IMR-90 (cell line): ENCODE measurements at regions not wholly inside any gene's neighbourhood (a gene's known extent, or its start where the extent isn't known, plus 50 kb on each side); places are given as distances from the start of the nearest gene placed in this dataset.

ENCODE experiments used
- ATAC-seq: fragments of 200-7000 bp; cut with Tn5 transposase; 2 replicates; pipeline ENCODE4 v1.9.1; 2020; ENCODE audit warnings: low read depth, mild to moderate bottlenecking, moderate library complexity
- BruUV-seq: library from RNA; stranded (reverse); fragments of 400-500 nt; replicated peaks from 2 replicates; lab custom pipeline; 2021; lab: Mats Ljungman, UMichigan
- CTCF ChIA-PET: fragments of 300-600 bp; formaldehyde crosslinking; extraction: SDS; loops from one replicate; lab custom pipeline; 2021; ENCODE audit warnings: antibody characterized with exemption; lab: Yijun Ruan, JAX
- POLR2A ChIA-PET: fragments of 300-600 bp; sonication (Branson Sonifier 250); formaldehyde crosslinking; loops from one replicate; lab custom pipeline; 2022; ENCODE audit warnings: antibody characterized with exemption; ENCODE audit not compliant: unreplicated experiment; lab: Charles Lee
- DNase-seq: peaks from one replicate; pipeline ENCODE4 v3.0.0; 2013
- H2AFZ ChIP-seq: replicated peaks from 2 replicates; pipeline ENCODE3; 2013; ENCODE audit warnings: low read length, mild to moderate bottlenecking; ENCODE audit not compliant: poor library complexity
- H2AK5ac ChIP-seq: 2 replicates; pipeline ENCODE4 v1.6.1; 2013; ENCODE audit warnings: low read depth, low read length, inconsistent platforms
- H2AK9ac ChIP-seq: replicated peaks from 2 replicates; pipeline ENCODE3; 2013; ENCODE audit warnings: mild to moderate bottlenecking, low read depth, low read length, moderate library complexity; ENCODE audit not compliant: poor library complexity
- H2BK120ac ChIP-seq: 2 replicates; pipeline ENCODE4 v1.6.1; 2013; ENCODE audit warnings: low read depth, low read length, inconsistent platforms
- H2BK15ac ChIP-seq: 3 replicates; pipeline ENCODE4 v1.6.1; 2013; ENCODE audit warnings: low read depth, low read length, inconsistent platforms
- H2BK20ac ChIP-seq: 2 replicates; pipeline ENCODE4 v1.6.1; 2013; ENCODE audit warnings: low read depth, mild to moderate bottlenecking, inconsistent platforms, low read length, moderate library complexity
- H2BK5ac ChIP-seq: 2 replicates; pipeline ENCODE4 v1.6.1; 2013; ENCODE audit warnings: mild to moderate bottlenecking, low read depth, low read length, inconsistent platforms; ENCODE audit not compliant: poor library complexity, severe bottlenecking
- H3K14ac ChIP-seq: replicated peaks from 2 replicates; pipeline ENCODE4 v1.6.1; 2013; ENCODE audit warnings: low read depth, low read length, inconsistent platforms
- H3K18ac ChIP-seq: 2 replicates; pipeline ENCODE4 v1.6.1; 2013; ENCODE audit warnings: low read depth, low read length, control low read depth
- H3K23ac ChIP-seq: 2 replicates; pipeline ENCODE4 v1.6.1; 2013; ENCODE audit warnings: low read depth, low read length, inconsistent platforms
- H3K27ac ChIP-seq: 2 replicates; pipeline ENCODE4 v1.5.1; 2013; ENCODE audit warnings: mild to moderate bottlenecking, control low read depth, low read length; ENCODE audit not compliant: insufficient read depth
- H3K27me3 ChIP-seq: 2 replicates; pipeline ENCODE4 v1.6.1; 2013; ENCODE audit warnings: low read length; ENCODE audit not compliant: control insufficient read depth, insufficient read depth
- H3K36me3 ChIP-seq: 2 replicates; pipeline ENCODE4 v1.6.1; 2013; ENCODE audit warnings: low read length, mixed read lengths; ENCODE audit not compliant: control insufficient read depth, insufficient read depth
- H3K4ac ChIP-seq: 2 replicates; pipeline ENCODE4 v1.6.1; 2013; ENCODE audit warnings: low read depth, low read length, inconsistent platforms
- H3K4me1 ChIP-seq: 2 replicates; pipeline ENCODE4 v1.6.1; 2013; ENCODE audit warnings: low read length, mixed read lengths; ENCODE audit not compliant: control insufficient read depth, insufficient read depth
- H3K4me2 ChIP-seq: 2 replicates; pipeline ENCODE4 v1.6.1; 2013; ENCODE audit warnings: low read depth, mild to moderate bottlenecking, control low read depth, low read length, moderate library complexity
- H3K4me3 ChIP-seq: 2 replicates; pipeline ENCODE4 v1.5.1; 2013; ENCODE audit warnings: low read depth, mild to moderate bottlenecking, control low read depth, low read length, moderate library complexity; ENCODE audit not compliant: insufficient read depth
- H3K56ac ChIP-seq: 2 replicates; pipeline ENCODE4 v1.6.1; 2013; ENCODE audit warnings: low read length, inconsistent platforms; ENCODE audit not compliant: insufficient read depth; ENCODE audit errors: extremely low read depth
- H3K79me1 ChIP-seq, 2 experiments: 2 replicates each; pipeline ENCODE4 v1.6.1; 2013; ENCODE audit warnings: low read length in 2 of 2, inconsistent platforms in 1 of 2, low read depth in 1 of 2
- H3K9ac ChIP-seq: 2 replicates; pipeline ENCODE4 v1.6.1; 2013; ENCODE audit warnings: low read depth, low read length, control low read depth
- H3K9me1 ChIP-seq: 2 replicates; pipeline ENCODE4 v1.6.1; 2013; ENCODE audit warnings: low read length, inconsistent platforms; ENCODE audit not compliant: insufficient read depth
- H3K9me3 ChIP-seq: 2 replicates; pipeline ENCODE4 v1.6.1; 2013; ENCODE audit warnings: low read length; ENCODE audit not compliant: control insufficient read depth, insufficient read depth
- H4K20me1 ChIP-seq: 2 replicates; pipeline ENCODE4 v1.6.1; 2013; ENCODE audit warnings: low read length, inconsistent platforms; ENCODE audit not compliant: insufficient read depth
- H4K5ac ChIP-seq: 2 replicates; pipeline ENCODE4 v1.6.1; 2013; ENCODE audit warnings: mild to moderate bottlenecking, low read depth, low read length, control low read depth
- H4K8ac ChIP-seq, 2 experiments: 2 replicates each; pipeline ENCODE4 v1.6.1; 2013; ENCODE audit warnings: low read depth in 2 of 2, low read length in 2 of 2, control low read depth in 1 of 2, inconsistent platforms in 1 of 2
- H4K91ac ChIP-seq: 2 replicates; pipeline ENCODE4 v1.6.1; 2013; ENCODE audit warnings: low read depth, low read length, inconsistent platforms; ENCODE audit not compliant: insufficient read depth
- BHLHE40 ChIP-seq: fragments of 150-350 bp; IDR thresholded peaks from 2 replicates; pipeline ENCODE4 v1.6.1; 2016; ENCODE audit warnings: mild to moderate bottlenecking, low read depth, low read length
- CHD1 ChIP-seq: IDR thresholded peaks from 2 replicates; pipeline ENCODE4 v1.6.1; 2012; ENCODE audit warnings: low read depth, low read length, improper control_type of control experiment
- CTCF ChIP-seq: conservative IDR thresholded peaks from 2 replicates; pipeline ENCODE4 v1.5.1; 2012; ENCODE audit warnings: mild to moderate bottlenecking, low read depth, low read length, improper control_type of control experiment
- FOS ChIP-seq: fragments of 150-350 bp; IDR thresholded peaks from 2 replicates; pipeline ENCODE4 v1.6.1; 2016; ENCODE audit warnings: low read depth, low read length
- MAFK ChIP-seq: IDR thresholded peaks from 2 replicates; pipeline ENCODE4 v1.6.1; 2012; ENCODE audit warnings: low read depth, low read length, improper control_type of control experiment
- MAZ ChIP-seq: IDR thresholded peaks from 2 replicates; pipeline ENCODE4 v1.6.1; 2012; ENCODE audit warnings: low read depth, mild to moderate bottlenecking, low read length, improper control_type of control experiment, moderate library complexity, borderline replicate concordance
- MXI1 ChIP-seq: IDR thresholded peaks from 2 replicates; pipeline ENCODE4 v1.6.1; 2012; ENCODE audit warnings: low read depth, mild to moderate bottlenecking, low read length, moderate library complexity, borderline replicate concordance
- NFE2L2 ChIP-seq: fragments of 150-350 bp; IDR thresholded peaks from 2 replicates; pipeline ENCODE4 v1.6.1; 2016; ENCODE audit warnings: low read depth, mild to moderate bottlenecking, low read length
- RCOR1 ChIP-seq: IDR thresholded peaks from 2 replicates; pipeline ENCODE4 v1.6.1; 2012; ENCODE audit warnings: mild to moderate bottlenecking, low read length, improper control_type of control experiment; ENCODE audit not compliant: insufficient replicate concordance
- WGBS, 2 experiments: methylation state at CpG; one replicate each; pipeline versions ENCODE4 v1.1.5 to v1.1.7; 2013; ENCODE audit warnings: missing lambda C conversion rate in 2 of 2; ENCODE audit not compliant: insufficient read length in 1 of 2; ENCODE audit errors: extremely low coverage in 2 of 2; 5-methylcytosine and 5-hydroxymethylcytosine counted together
- dilution Hi-C: fragments of 300-500 bp; cut with HindIII; formaldehyde crosslinking; loops from one replicate; pipeline ENCODE4 v1.14.3; 2018; ENCODE audit warnings: low sequenced_read_pairs; ENCODE audit not compliant: unreplicated experiment
- in situ Hi-C: fragments of 300-500 bp; cut with MboI; formaldehyde crosslinking; loops from 3 replicates; pipeline ENCODE4 v1.14.3; 2019; ENCODE audit warnings: low sequenced_read_pairs, inconsistent platforms, mixed read lengths
- intact Hi-C: fragments of 100-400 bp; cut with micrococcal nuclease; formaldehyde crosslinking; loops from 2 replicates; pipeline ENCODE4 v1.10.0; 2022
- TF ChIP-seq, protein P1 (sequence below): fragments of 150-350 bp; IDR thresholded peaks from 2 replicates; pipeline ENCODE4 v1.6.1; 2017; ENCODE audit warnings: mild to moderate bottlenecking, antibody characterized with exemption, low read length, low read depth

GRCh38 chr19:29324291-29324680 is 111.3 kb upstream of the UQCRFS1 start:
- no peak overlapping the region for H3K4ac ChIP-seq
- ATAC-seq (no peak), DNase-seq (no peak)
- no peak overlapping the region for H2AK5ac ChIP-seq
- H3K9me3 ChIP-seq = peaks cover 7% of the 10 kb centered on the region; the same call in 1 of the 2 replicates
- TF ChIP-seq MXI1 (no peak), FOS (no peak), NFE2L2 (no peak), CTCF (no peak), BHLHE40 (no peak), MAZ (no peak), CHD1 (no peak), RCOR1 (no peak), MAFK (no peak)
- TF ChIP-seq, protein P1, sequence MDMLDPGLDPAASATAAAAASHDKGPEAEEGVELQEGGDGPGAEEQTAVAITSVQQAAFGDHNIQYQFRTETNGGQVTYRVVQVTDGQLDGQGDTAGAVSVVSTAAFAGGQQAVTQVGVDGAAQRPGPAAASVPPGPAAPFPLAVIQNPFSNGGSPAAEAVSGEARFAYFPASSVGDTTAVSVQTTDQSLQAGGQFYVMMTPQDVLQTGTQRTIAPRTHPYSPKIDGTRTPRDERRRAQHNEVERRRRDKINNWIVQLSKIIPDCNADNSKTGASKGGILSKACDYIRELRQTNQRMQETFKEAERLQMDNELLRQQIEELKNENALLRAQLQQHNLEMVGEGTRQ = no peak
- in situ Hi-C loops = no loop called here
- POLR2A ChIA-PET = no interaction called here
- WGBS, 2 experiments = no CpG with 5 or more reads among the region's 8 CpGs
- intact Hi-C loops = no loop called here
- no peak overlapping the region for H3K23ac ChIP-seq
- no peak overlapping the region for H2BK120ac ChIP-seq
- H2AFZ ChIP-seq = no peak overlapping the region
- H3K4me1 ChIP-seq = no peaks in the 10 kb centered on the region
- no peak overlapping the region for H3K4me3 ChIP-seq
- H4K5ac ChIP-seq = no peak overlapping the region
- dilution Hi-C loops = no loop called here
- no peaks in the 10 kb centered on the region for H4K20me1 ChIP-seq
- H2BK20ac ChIP-seq = no peak overlapping the region
- BruUV-seq = no TSS peak
- no peak overlapping the region for H4K8ac ChIP-seq
- no peak overlapping the region for H3K9ac ChIP-seq
- H3K27ac ChIP-seq = no peak overlapping the region
- H3K18ac ChIP-seq = no peak overlapping the region
- no peak overlapping the region for H2BK15ac ChIP-seq
- no peak overlapping the region for H2AK9ac ChIP-seq
- no peak overlapping the region for H4K91ac ChIP-seq
- H3K14ac ChIP-seq = no peak overlapping the region
- H3K27me3 ChIP-seq = no peaks in the 10 kb centered on the region
- H3K79me1 ChIP-seq = no peaks in the 10 kb centered on the region
- H3K4me2 ChIP-seq = no peak overlapping the region
- H3K36me3 ChIP-seq = no peaks in the 10 kb centered on the region
- H3K9me1 ChIP-seq = no peaks in the 10 kb centered on the region
- H3K56ac ChIP-seq = no peak overlapping the region
- H2BK5ac ChIP-seq = no peak overlapping the region
- CTCF ChIA-PET = no interaction called here
